ACC112 (cell line): ENCODE measurements at regions not wholly inside any gene's neighbourhood (a gene's known extent, or its start where the extent isn't known, plus 50 kb on each side); places are given as distances from the start of the nearest gene placed in this dataset.
"Not testable (repeated sequence)": the region's sequence is repeated elsewhere in the genome, so short reads cannot be mapped to it uniquely, and the experiment has no call there.

Source experiments
- H2AFZ ChIP-seq: fragments of 200-600 bp; sonication (generic); one replicate; pipeline ENCODE4 v1.6.0; 2017; ENCODE audit warnings: antibody characterized with exemption, low read length; ENCODE audit not compliant: unreplicated experiment
- H3K27ac ChIP-seq: fragments of 200-600 bp; sonication (generic); 2 replicates; pipeline ENCODE4 v1.5.1; 2014; ENCODE audit warnings: low read depth, mild to moderate bottlenecking, antibody characterized with exemption, low read length, moderate library complexity
- H3K27me3 ChIP-seq: fragments of 200-600 bp; sonication (generic); 2 replicates; pipeline ENCODE4 v1.6.1; 2014; ENCODE audit warnings: mild to moderate bottlenecking, antibody characterized with exemption, low read length, moderate library complexity, mixed read lengths; ENCODE audit not compliant: insufficient read depth
- H3K36me3 ChIP-seq: fragments of 200-600 bp; sonication (generic); 2 replicates; pipeline ENCODE4 v1.6.1; 2016; ENCODE audit warnings: mild to moderate bottlenecking, antibody characterized with exemption, low read length, moderate library complexity, mixed read lengths; ENCODE audit not compliant: insufficient read depth
- H3K4me1 ChIP-seq: fragments of 200-600 bp; sonication (generic); one replicate; pipeline ENCODE4 v1.6.1; 2016; ENCODE audit warnings: low read length, mixed read lengths; ENCODE audit not compliant: insufficient read depth, unreplicated experiment, control insufficient read depth
- H3K4me3 ChIP-seq: fragments of 200-600 bp; sonication (generic); 2 replicates; pipeline ENCODE4 v1.5.1; 2014; ENCODE audit warnings: mild to moderate bottlenecking, low read depth, low read length
- H3K79me2 ChIP-seq: fragments of 200-600 bp; sonication (generic); one replicate; pipeline ENCODE4 v1.6.0; 2016; ENCODE audit warnings: low read length; ENCODE audit not compliant: control insufficient read depth, unreplicated experiment, insufficient read depth

GRCh38 chrX:13493659-13494058 is 75.7 kb upstream of the EGFL6 start:
- H3K4me1 ChIP-seq, result peaks cover 15% of the 10 kb centered on the region
- no peak overlapping the region for H3K27ac ChIP-seq

GRCh38 chrX:13492286-13492685 is 77.1 kb upstream of the EGFL6 start:
- Histone ChIP-seq H2AFZ (no peak overlapping the region), H3K36me3 (no peaks in the 10 kb centered on the region), H3K4me1 (peaks cover 25% of the 10 kb centered on the region), H3K79me2 (no peaks in the 10 kb centered on the region), H3K4me3 (no peak overlapping the region), H3K27me3 (no peaks in the 10 kb centered on the region), H3K27ac (no peak overlapping the region)

More at GRCh38 chrX:13493659-13494058, 75.7 kb upstream of the EGFL6 start:
- Histone ChIP-seq H3K79me2 (no peaks in the 10 kb centered on the region), H3K4me3 (no peak overlapping the region), H3K27me3 (no peaks in the 10 kb centered on the region), H2AFZ (no peak overlapping the region), H3K36me3 (no peaks in the 10 kb centered on the region)

- no peak overlapping the region for H2AFZ ChIP-seq
- no peaks in the 10 kb centered on the region for H3K36me3 ChIP-seq
- H3K4me1 ChIP-seq, result peaks cover 35% of the 10 kb centered on the region
- no peaks in the 10 kb centered on the region for H3K79me2 ChIP-seq
- no peak overlapping the region for H3K4me3 ChIP-seq
- no peak overlapping the region for H3K27ac ChIP-seq
- no peaks in the 10 kb centered on the region for H3K27me3 ChIP-seq
These were observed 78.3 kb upstream of the EGFL6 start for GRCh38 chrX:13491061-13491460.

GRCh38 chrX:13489454-13489853 is 79.9 kb upstream of the EGFL6 start:
- Histone ChIP-seq H3K36me3 (no peaks in the 10 kb centered on the region), H3K27ac (peak overlapping the region; percentile 100), H3K79me2 (no peaks in the 10 kb centered on the region), H3K27me3 (no peaks in the 10 kb centered on the region), H3K4me1 (peaks cover 35% of the 10 kb centered on the region), H2AFZ (peak overlapping the region; percentile 60), H3K4me3 (peak overlapping the region; percentile 44; the same call in 1 of the 2 replicates)

- Histone ChIP-seq H3K27ac (peak overlapping the region; percentile 100), H2AFZ (peak overlapping the region; percentile 46), H3K36me3 (no peaks in the 10 kb centered on the region), H3K79me2 (no peaks in the 10 kb centered on the region), H3K4me3 (no peak overlapping the region), H3K4me1 (peaks cover 35% of the 10 kb centered on the region), H3K27me3 (no peaks in the 10 kb centered on the region)
These were observed 81.5 kb upstream of the EGFL6 start for GRCh38 chrX:13487731-13488505.

- Histone ChIP-seq H3K4me3 (no peak overlapping the region), H3K4me1 (peaks cover 35% of the 10 kb centered on the region), H3K27ac (no peak overlapping the region), H3K36me3 (no peaks in the 10 kb centered on the region), H3K79me2 (no peaks in the 10 kb centered on the region), H2AFZ (no peak overlapping the region), H3K27me3 (no peaks in the 10 kb centered on the region)
These were observed 84.2 kb upstream of the EGFL6 start for GRCh38 chrX:13485167-13485566.

GRCh38 chrX:13483773-13484172 is 85.6 kb upstream of the EGFL6 start:
- no peaks in the 10 kb centered on the region for H3K27me3 ChIP-seq

GRCh38 chrX:13482746-13483541 is 86.5 kb upstream of the EGFL6 start:
- Histone ChIP-seq H3K27me3 (no peaks in the 10 kb centered on the region), H3K27ac (no peak overlapping the region)

More at GRCh38 chrX:13483773-13484172, 85.6 kb upstream of the EGFL6 start:
- Histone ChIP-seq H3K36me3 (no peaks in the 10 kb centered on the region), H3K79me2 (no peaks in the 10 kb centered on the region), H3K4me3 (no peak overlapping the region), H3K27ac (no peak overlapping the region), H3K4me1 (peaks cover 22% of the 10 kb centered on the region), H2AFZ (no peak overlapping the region)

GRCh38 chrX:13480780-13481179 is 88.6 kb upstream of the EGFL6 start:
- H3K4me1 ChIP-seq, H3K27ac ChIP-seq, H2AFZ ChIP-seq, H3K79me2 ChIP-seq, H3K27me3 ChIP-seq, H3K36me3 ChIP-seq, H3K4me3 ChIP-seq: not testable (repeated sequence)

More at GRCh38 chrX:13482746-13483541, 86.5 kb upstream of the EGFL6 start:
- no peaks in the 10 kb centered on the region for H3K79me2 ChIP-seq
- H3K36me3 ChIP-seq, result no peaks in the 10 kb centered on the region
- H3K4me3 ChIP-seq, result no peak overlapping the region
- peak overlapping the region; percentile 81 for H2AFZ ChIP-seq
- H3K4me1 ChIP-seq, result peaks cover 16% of the 10 kb centered on the region

GRCh38 chrX:13479452-13479813 is 90.0 kb upstream of the EGFL6 start:
- Histone ChIP-seq H2AFZ (no peak overlapping the region), H3K4me1 (no peaks in the 10 kb centered on the region), H3K4me3 (no peak overlapping the region), H3K79me2 (no peaks in the 10 kb centered on the region), H3K27ac (no peak overlapping the region), H3K36me3 (no peaks in the 10 kb centered on the region), H3K27me3 (no peaks in the 10 kb centered on the region)
